ENCODE measurements at regions not wholly inside any gene's neighbourhood (a gene's known extent, or its start where the extent isn't known, plus 50 kb on each side); places are given as distances from the start of the nearest gene placed in this dataset.

- peak; percentile 60 for DNase-seq
These were observed 194.9 kb upstream of the TNRC6C start for GRCh38 chr17:77763575-77763974.

GRCh38 chr17:77765292-77765691, 193.2 kb upstream of the TNRC6C start:
- DNase-seq = no peak

GRCh38 chr17:77767148-77767547, 191.4 kb upstream of the TNRC6C start:
- DNase-seq = no peak

GRCh38 chr17:77768248-77768852, 190.2 kb upstream of the TNRC6C start:
- DNase-seq = no peak

- DNase-seq = peak; percentile 56
These were observed 189.3 kb upstream of the TNRC6C start for GRCh38 chr17:77769215-77769614.

GRCh38 chr17:77769762-77770161, 188.7 kb upstream of the TNRC6C start:
- DNase-seq = no peak

GRCh38 chr17:77770331-77771105, 188.0 kb upstream of the TNRC6C start:
- peak; percentile 58 for DNase-seq

GRCh38 chr17:77771145-77771544, 187.4 kb upstream of the TNRC6C start:
- no peak for DNase-seq

GRCh38 chr17:77771587-77771986, 186.9 kb upstream of the TNRC6C start:
- DNase-seq = no peak

- DNase-seq = no peak
These were observed 186.5 kb upstream of the TNRC6C start for GRCh38 chr17:77771998-77772397.

GRCh38 chr17:77772461-77772897, 186.0 kb upstream of the TNRC6C start:
- no peak for DNase-seq

- no peak for DNase-seq
These were observed 185.6 kb upstream of the TNRC6C start for GRCh38 chr17:77772899-77773358.

GRCh38 chr17:77774182-77774581, 184.3 kb upstream of the TNRC6C start:
- DNase-seq = no peak

GRCh38 chr17:77778636-77779489, 179.6 kb upstream of the TNRC6C start:
- peak; percentile 90 for DNase-seq

- DNase-seq = no peak
These were observed 178.6 kb upstream of the TNRC6C start for GRCh38 chr17:77779711-77780539.

- DNase-seq = no peak
These were observed 177.0 kb upstream of the TNRC6C start for GRCh38 chr17:77781536-77781935.

- DNase-seq = peak; percentile 59
These were observed 176.3 kb upstream of the TNRC6C start for GRCh38 chr17:77782201-77782600.

GRCh38 chr17:77782611-77783010, 175.9 kb upstream of the TNRC6C start:
- DNase-seq = no peak

- DNase-seq = no peak
These were observed 174.3 kb upstream of the TNRC6C start for GRCh38 chr17:77783991-77784820.

GRCh38 chr17:77785312-77785905, 173.1 kb upstream of the TNRC6C start:
- DNase-seq = no peak

GRCh38 chr17:77786090-77786489, 172.4 kb upstream of the TNRC6C start:
- DNase-seq = no peak

Measured in NCI-H2171 treated with DMSO at 0.1 percent for 48 hours (cell line).